ENCODE measurements at regions not wholly inside any gene's neighbourhood (a gene's known extent, or its start where the extent isn't known, plus 50 kb on each side); places are given as distances from the start of the nearest gene placed in this dataset.
A peak's percentile ranks its signal among the peaks of the same experiment; 100 is the strongest.

GRCh38 chr10:78313636-78314035 lies 280.0 kb downstream of the RPS24 start:
- Histone ChIP-seq H3K4me1 (peaks cover 2 to 25% (median 13%) of the 10 kb centered on the region in 9 donors), H3K9me3 (peaks cover 0 to 6% (median 0%) of the 10 kb centered on the region in 11 donors), H3K4me3 (no peak overlapping the region), H3K36me3 (no peaks in the 10 kb centered on the region), H3K27me3 (no peaks in the 10 kb centered on the region), H3K27ac (peak overlapping the region in 2 of 10 donors; percentile 1 to 47)
- WGBS, 2 donors: 97% methylated on average over 3 of the region's 3 CpGs
- ATAC-seq (no peak), DNase-seq (no peak)
- intact Hi-C loops (cut with DNase I): loop anchor here in 1 of 10 donors (10.0 kb wide), 1 partner anchor 341 kb away; no protein-coding TSS in a partner anchor
- no peak for TF ChIP-seq CTCF (IDR thresholded peaks at IDR 0.05)

- H3K36me3 ChIP-seq: no peaks in the 10 kb centered on the region
- peaks cover 2 to 25% (median 13%) of the 10 kb centered on the region in 9 donors for H3K4me1 ChIP-seq
- DNase-seq (no peak), ATAC-seq (no peak)
- intact Hi-C loops (cut with DNase I): loop anchor here in 1 of 10 donors (10.0 kb wide), 1 partner anchor 340 kb away; no protein-coding TSS in a partner anchor
- no peak overlapping the region for H3K4me3 ChIP-seq
- no peaks in the 10 kb centered on the region for H3K27me3 ChIP-seq
- H3K9me3 ChIP-seq: peaks cover 0 to 6% (median 0%) of the 10 kb centered on the region in 11 donors
- no peak for TF ChIP-seq CTCF (IDR thresholded peaks at IDR 0.05)
- no peak overlapping the region for H3K27ac ChIP-seq
- 94 to 99% methylated on average over 2 of the region's 2 CpGs for WGBS, 2 donors
These were observed 281.0 kb downstream of the RPS24 start for GRCh38 chr10:78314651-78315050.

- Histone ChIP-seq H3K4me3 (no peak overlapping the region), H3K27me3 (no peaks in the 10 kb centered on the region), H3K36me3 (no peaks in the 10 kb centered on the region), H3K27ac (peak overlapping the region in 6 of 10 donors; percentile 7 to 68 (median 26)), H3K9me3 (peaks cover 0 to 6% (median 0%) of the 10 kb centered on the region in 11 donors), H3K4me1 (peaks cover 2 to 25% (median 13%) of the 10 kb centered on the region in 9 donors)
- TF ChIP-seq CTCF (IDR thresholded peaks at IDR 0.05): no peak
- WGBS, 2 donors: 17 to 45% methylated on average over 1 of the region's 1 CpG
- intact Hi-C loops (cut with DNase I): loop anchor here in 1 of 10 donors (10.0 kb wide), 1 partner anchor 338 kb away; no protein-coding TSS in a partner anchor
- peak in 7 of 8 donors; percentile 42 to 72 (median 67) for ATAC-seq
- DNase-seq: peak in 1 of 2 donors; percentile 49
These were observed 282.8 kb downstream of the RPS24 start for GRCh38 chr10:78316451-78316931.

GRCh38 chr10:78318305-78318704 lies 284.6 kb downstream of the RPS24 start:
- Histone ChIP-seq H3K27me3 (no peaks in the 10 kb centered on the region), H3K4me3 (no peak overlapping the region), H3K9me3 (peaks cover 0 to 6% (median 0%) of the 10 kb centered on the region in 11 donors), H3K4me1 (peaks cover 2 to 20% (median 13%) of the 10 kb centered on the region in 9 donors), H3K36me3 (no peaks in the 10 kb centered on the region), H3K27ac (no peak overlapping the region)
- DNase-seq: peak in 1 of 2 donors; percentile 2
- no peak for TF ChIP-seq CTCF (IDR thresholded peaks at IDR 0.05)
- peak in 2 of 8 donors; percentile 39 to 66 for ATAC-seq
- 92 to 95% methylated on average over 1 of the region's 1 CpG for WGBS, 2 donors
- intact Hi-C loops (cut with DNase I): loop anchor here in 1 of 10 donors (10.0 kb wide), 1 partner anchor 336 kb away; no protein-coding TSS in a partner anchor
